NCI-H460 (cell line): ENCODE measurements at regions not wholly inside any gene's neighbourhood (a gene's known extent, or its start where the extent isn't known, plus 50 kb on each side); places are given as distances from the start of the nearest gene placed in this dataset.

Experiments
- DNase-seq: peaks from one replicate; pipeline ENCODE4 v3.0.0-alpha.2; 2016; ENCODE audit warnings: low read depth; ENCODE audit errors: extremely low read depth

DNA sequence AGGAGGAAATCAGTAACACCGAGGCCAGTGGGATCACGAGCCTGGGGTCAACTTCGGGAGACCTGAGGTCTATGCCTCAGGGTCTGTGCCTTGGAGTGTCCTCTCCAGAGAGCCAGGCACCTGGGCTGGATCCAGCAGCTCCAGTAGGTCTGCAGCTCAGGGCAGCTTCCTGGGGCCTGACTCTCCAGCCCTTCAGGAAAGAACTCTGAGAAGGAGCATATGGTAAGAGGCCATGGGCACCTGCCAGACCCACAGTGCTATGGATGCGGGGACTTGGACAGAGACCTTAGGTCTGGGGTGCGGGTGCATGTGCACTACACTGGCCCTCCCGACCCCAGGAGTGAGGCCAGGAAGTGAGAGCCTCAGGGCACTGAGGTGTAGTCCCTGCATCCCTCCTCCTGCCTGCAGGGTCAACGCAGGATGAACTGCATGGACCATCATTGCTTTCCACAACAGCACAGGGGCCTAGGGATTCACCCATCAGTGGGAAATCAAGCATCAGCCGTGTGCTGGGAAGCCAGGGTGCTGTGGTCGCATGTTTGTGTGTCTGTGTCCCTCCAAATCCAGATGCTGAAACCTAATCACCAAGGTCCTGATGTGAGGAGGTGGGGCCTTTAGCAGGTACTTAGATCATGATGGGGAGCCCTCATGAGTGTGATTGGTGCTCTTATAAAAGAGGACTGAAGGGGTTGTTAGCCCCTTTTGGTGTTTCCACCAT, 210.9 kb upstream of the CST7 start:
- DNase-seq, result no peak

GRCh38 chr20:24738981-24739633, 210.0 kb upstream of the CST7 start:
- no peak for DNase-seq

GRCh38 chr20:24739746-24740145, 209.3 kb upstream of the CST7 start:
- DNase-seq, result no peak

DNA sequence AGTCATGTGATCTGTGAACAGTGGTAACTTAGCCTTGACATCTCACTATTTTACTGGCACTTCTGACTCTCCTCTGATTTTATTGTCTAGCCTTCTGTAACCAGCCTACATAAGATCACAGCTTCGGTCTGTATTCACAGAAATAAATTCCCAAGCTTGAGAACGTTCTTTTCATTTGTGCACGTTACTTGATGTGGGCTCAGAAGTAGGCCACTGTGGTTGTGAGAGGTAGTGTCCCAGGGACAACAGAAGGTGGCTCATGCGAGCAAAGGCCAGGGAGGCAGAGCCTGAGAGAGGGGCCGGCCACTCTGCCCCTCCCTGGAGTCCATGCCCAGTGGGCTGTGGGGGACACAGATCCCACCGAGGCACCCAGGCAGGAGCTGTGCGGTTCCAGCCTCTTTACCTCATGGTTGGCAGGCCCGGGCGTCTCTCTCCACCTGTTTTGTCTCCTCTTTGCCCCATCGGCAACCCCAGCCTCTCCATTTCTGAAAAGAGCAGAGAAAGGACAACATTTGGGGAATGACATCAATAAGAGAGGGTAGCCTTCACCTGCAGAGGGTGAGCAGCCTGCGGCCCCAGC, 207.5 kb upstream of the CST7 start:
- no peak for DNase-seq

DNA sequence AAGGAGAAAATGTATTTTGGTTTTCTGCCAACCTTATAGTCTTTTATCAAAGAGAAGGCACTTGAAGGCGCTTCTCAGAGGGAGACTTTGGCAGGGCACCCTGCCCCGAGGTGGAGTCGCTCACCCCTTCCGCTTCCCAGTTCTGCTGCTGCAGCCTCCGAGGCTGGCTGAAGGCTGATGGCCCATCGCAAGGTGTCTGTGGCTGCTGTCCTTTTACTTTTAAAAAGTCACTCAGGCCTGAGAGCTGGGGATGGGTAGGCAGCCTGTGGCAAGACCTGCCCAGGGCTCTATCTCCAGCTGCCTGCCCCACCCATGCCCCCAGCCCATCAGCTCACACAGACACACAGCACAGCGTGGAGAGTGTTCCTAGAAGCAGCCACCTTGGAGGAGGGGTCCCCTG, 206.6 kb upstream of the CST7 start:
- DNase-seq, result no peak

DNA sequence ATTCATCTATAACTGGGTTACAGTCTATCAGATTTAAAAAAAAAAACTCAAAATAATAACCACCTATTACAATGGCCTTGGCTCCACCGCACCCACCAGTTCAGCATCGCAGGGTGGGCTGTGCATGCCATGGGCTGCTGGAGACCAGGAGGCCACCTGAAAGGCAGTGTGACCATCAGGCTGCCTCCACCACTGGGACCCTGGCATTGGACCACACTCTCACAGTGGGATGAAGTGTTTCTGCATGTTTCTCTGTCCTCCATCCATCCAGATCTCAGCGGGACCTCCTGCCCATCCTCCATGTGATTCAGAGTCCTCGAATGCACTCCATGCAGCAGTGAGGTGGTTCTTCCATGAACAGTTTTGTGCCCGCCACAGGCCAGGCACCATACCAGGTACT, 206.1 kb upstream of the CST7 start:
- no peak for DNase-seq

DNA sequence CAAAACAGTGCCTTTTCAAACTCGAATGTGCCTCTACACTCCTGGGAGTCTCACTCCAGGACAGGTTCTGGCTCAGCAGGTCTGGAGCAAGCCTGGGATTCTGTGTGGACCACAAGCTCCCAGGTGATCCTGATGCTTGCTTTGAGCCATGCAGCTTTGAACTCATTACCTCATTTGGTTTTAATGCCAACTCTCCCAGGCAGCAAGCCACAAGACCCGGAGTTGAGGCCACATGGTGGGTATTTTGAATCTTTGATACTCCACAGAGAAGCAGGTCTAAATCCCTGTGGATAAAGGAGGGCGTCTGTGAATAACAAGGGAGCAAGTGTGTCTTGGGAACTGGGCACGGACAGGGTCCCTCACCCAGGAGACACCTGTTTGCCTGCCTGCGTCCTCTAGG, 205.4 kb upstream of the CST7 start:
- DNase-seq, result no peak

DNA sequence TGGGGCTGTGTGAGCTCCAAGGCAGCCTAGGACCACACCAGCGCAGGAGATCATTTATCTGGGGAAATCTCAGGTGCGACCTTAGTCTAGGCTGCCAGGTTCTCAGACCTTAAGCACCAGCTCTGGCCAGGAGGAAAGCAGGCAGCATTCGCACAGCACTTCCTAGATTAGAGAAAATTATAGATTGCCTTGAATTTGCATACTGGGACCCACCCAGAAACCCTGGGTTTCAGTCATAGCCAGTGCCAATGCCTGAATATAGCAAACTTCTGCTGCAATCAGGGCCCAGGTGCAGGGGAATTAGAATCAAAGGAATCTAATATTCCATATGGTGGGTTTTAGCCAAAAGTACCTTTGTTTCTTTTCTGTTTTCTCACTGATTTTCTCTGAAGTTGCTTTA, 204.3 kb upstream of the CST7 start:
- no peak for DNase-seq

DNA sequence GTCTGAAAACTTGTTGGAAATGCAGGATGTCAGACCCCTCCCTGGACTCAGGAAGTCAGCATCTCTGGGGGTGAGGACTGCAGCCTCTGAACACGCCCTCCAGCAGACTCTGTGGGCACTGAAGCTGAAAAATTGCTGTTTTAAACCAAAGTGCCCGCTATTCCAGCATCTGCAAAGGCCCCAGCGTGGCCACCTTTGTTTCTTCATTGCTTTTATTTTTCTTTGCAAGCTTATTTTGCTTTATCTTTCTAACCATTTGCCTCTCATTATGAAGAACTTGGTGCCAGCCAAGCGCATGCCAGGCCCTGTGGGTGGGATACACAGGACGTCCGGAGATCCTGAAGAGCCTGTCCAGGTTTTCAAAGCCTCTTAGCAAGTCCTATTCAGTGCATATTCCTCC, 203.9 kb upstream of the CST7 start:
- DNase-seq, result no peak

- DNase-seq, result no peak
Observed at GRCh38 chr20:24745617-24746350, 203.3 kb upstream of the CST7 start.

DNA sequence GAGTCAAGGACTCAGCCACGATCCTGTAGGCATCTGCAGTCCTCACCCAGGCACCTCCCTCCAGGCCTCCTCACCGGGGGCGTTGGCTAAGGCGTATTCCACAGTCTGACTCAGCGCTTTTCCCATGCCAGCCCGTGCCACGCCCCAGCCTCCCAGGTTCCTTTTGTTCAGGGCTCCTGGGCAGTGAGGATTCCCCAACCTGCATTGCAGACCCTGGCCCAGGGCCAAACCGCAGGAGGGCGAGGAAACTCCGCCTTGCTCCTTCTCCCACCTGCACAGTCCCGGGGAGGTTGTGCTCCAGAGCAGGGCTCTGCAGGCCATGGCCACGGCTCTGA, 202.8 kb upstream of the CST7 start:
- peak; percentile 36 for DNase-seq

DNA sequence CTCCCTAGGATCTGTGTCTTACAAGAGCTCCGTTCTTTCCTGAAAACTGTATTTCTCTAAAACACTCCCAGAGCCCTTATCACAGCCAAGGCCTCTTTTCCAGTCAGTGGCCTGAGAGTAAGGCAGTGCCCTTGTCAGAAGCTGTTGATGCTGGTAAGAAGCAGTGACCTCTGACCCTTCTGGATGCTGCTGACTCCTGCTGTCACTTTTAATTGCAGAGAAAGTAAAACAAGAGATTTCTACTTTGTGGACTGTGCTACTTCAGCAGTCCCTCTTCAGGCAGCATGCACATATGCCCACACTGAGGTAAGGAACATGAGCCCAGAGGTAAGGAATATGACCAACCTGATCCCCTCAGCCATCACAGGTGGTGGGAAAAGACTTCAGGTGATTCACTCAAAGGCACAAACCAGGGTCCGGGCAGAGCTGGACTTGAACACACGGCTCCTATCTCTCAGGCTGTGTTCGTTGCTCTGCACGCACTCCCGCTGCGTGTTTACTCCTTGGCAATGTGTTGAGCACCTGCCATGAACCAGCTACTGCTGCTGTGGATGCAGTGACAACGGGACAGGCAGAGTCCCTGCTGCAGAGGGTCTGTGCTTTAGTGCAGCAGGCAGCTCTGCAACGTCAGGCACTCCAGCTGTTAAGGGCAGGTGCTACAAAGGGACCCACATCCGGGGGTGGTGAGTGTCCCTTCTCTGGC, 201.9 kb upstream of the CST7 start:
- no peak for DNase-seq

- DNase-seq, result no peak
Observed at GRCh38 chr20:24747881-24748595, 201.0 kb upstream of the CST7 start.

GRCh38 chr20:24751551-24751950, 197.5 kb upstream of the CST7 start:
- no peak for DNase-seq

DNA sequence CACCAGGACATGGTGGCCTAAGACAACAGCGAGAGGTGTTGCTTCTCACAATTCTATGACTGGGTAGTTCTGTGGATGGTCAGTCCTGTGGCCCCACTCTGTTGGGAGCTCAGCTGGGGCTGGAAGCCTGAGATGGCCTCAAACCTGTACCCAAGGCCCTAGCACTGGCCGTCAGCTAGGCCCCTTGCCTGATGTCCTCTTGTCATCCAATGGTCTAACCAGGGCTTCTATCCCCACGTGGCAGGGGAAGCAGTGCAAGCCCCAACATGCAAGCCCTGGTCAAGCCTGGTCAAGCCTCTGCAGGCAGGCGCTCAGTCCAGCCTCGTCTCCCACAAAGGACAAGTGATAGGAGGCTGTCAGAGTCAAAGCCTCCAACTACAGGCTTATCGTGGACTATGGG, 196.5 kb upstream of the CST7 start:
- no peak for DNase-seq

DNA sequence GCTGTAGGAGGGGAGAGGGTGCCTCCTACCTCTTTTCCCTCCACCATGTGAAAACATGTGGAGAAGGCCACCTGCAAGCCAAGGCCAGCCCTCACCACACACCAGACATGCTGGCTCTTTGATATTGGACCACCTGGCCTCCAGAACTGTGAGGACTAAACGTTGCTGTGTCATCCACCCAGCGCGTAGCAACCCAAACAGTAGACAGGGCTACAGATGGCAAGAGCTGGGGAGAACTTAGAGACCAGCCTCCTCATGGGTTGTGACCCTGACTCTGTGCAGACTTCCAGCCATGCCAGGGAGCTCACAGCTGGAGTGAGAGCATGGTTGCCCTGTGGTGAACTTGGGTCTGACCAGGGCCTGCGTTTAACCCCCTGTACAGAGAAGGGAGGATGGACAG, 195.9 kb upstream of the CST7 start:
- DNase-seq, result no peak

DNA sequence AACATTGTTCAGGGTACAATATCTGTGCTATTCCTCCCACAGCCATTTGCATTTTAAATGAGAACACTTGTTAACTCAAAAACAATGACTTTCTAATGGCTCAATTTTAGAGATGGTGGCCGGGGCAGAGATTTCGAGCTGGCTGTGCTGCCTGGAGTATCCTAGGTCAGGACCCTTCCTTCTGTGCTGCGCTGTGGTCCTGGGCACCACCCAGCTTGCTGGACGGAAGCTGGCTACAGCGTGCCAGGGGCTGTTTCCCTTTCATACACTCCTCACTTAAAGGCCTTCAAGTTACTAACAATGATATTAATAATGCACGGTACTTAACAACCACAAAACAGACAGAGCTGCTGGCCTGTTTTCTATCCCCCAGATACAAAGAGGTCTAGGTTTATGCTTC, 194.4 kb upstream of the CST7 start:
- no peak for DNase-seq

DNA sequence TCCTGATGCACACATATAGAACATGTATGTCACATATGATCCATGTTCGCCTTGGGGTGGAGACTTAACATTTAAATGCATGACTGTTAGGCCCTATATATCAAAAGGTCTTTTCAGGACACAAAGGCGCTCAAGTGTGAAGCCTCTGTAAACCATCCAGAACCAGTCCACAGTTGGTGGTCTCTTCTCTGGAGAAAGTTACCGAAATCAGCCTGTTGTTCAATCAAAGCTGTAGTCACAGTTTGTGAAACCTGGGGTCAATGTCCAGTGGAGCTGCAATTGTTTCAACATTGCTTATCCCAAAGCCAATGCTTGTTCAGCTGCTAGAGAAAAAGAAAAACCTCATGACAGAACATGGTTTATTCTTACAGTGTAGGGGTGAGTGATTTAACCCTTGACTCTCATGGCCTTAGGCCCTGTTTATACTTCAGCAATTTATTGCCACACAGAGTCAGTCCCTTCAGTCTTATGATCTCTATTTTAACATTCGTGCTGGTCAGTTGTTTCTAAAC, 193.6 kb upstream of the CST7 start:
- DNase-seq, result no peak

DNA sequence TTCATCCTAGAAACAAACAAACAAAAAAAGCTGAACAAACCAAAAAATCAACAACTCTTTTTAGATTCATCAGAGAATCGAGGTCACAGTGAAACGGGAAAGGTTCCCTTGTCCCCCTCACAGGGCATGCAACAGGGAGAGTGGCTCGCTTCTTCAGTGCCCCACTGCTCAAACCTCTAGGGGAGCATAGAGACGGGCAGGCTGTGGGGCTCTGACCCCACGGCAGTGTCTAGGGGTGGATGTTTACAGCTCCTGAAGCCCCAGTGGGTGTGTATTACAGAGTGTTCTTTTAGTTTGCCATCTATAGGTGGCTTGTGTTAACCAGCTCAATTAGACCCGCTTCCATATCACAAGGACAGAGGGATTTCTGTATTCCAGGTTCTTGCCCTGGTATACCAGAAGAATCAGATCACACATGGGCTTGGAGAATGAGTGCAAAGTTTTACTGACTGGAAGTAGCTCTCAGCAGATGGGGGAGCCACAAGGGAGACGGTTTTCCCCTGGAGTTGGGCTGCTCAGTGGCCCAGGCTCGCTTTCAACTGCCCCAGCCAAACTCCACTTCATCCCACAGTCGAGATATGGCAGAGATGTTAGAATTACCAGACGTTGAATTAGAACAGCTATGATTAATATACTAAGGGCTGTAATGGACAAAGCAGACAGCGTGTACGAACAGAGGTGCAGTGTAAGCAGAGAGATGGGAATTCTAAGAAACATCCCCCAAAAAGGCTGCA, 192.6 kb upstream of the CST7 start:
- DNase-seq, result no peak
